RWPE2 (cell line): ENCODE measurements at regions not wholly inside any gene's neighbourhood (a gene's known extent, or its start where the extent isn't known, plus 50 kb on each side); places are given as distances from the start of the nearest gene placed in this dataset.
"Not testable (repeated sequence)": the region's sequence is repeated elsewhere in the genome, so short reads cannot be mapped to it uniquely, and the experiment has no call there.

Experiments
- ATAC-seq: fragments of 200-7000 bp; cut with Tn5 transposase; 3 replicates; pipeline ENCODE4 v1.9.1; 2021; ENCODE audit warnings: low read depth
- DNase-seq: peaks from one replicate; pipeline ENCODE4 v3.0.0-alpha.2; 2020; ENCODE audit warnings: low spot score
- H3K27ac ChIP-seq: fragments of 450-650 bp; 2 replicates; pipeline ENCODE4 v1.5.1; 2017; ENCODE audit warnings: mild to moderate bottlenecking; ENCODE audit not compliant: poor library complexity, severe bottlenecking
- H3K27me3 ChIP-seq: fragments of 250-450 bp; sonication (Bioruptor Pico); 2 replicates; pipeline ENCODE4 v1.5.1; 2021; ENCODE audit warnings: mild to moderate bottlenecking, moderate library complexity; ENCODE audit not compliant: insufficient read depth, poor library complexity, severe bottlenecking
- H3K36me3 ChIP-seq: fragments of 250-450 bp; sonication (Bioruptor Pico); 2 replicates; pipeline ENCODE4 v1.5.1; 2020; ENCODE audit warnings: low read depth, mild to moderate bottlenecking, moderate library complexity
- H3K4me1 ChIP-seq: fragments of 250-450 bp; sonication (Bioruptor Pico); 2 replicates; pipeline ENCODE4 v1.5.1; 2021; ENCODE audit warnings: mild to moderate bottlenecking, moderate library complexity; ENCODE audit not compliant: insufficient read depth, poor library complexity, severe bottlenecking
- H3K4me3 ChIP-seq: fragments of 250-450 bp; sonication (Bioruptor Pico); 2 replicates; pipeline ENCODE4 v1.5.1; 2021; ENCODE audit warnings: mild to moderate bottlenecking, moderate library complexity; ENCODE audit not compliant: severe bottlenecking
- H3K9me3 ChIP-seq: fragments of 250-450 bp; sonication (Bioruptor Pico); 2 replicates; pipeline ENCODE4 v1.5.1; 2021; ENCODE audit warnings: mild to moderate bottlenecking, moderate library complexity; ENCODE audit not compliant: severe bottlenecking
- CTCF ChIP-seq: fragments of 450-650 bp; IDR thresholded peaks from one replicate; pipeline ENCODE4 v1.5.1; 2017; ENCODE audit warnings: mild to moderate bottlenecking, moderate library complexity; ENCODE audit not compliant: poor library complexity, severe bottlenecking

GRCh38 chr9:30289435-30289834 is 2095.0 kb upstream of the ACO1 start:
- ATAC-seq: no peak
- Histone ChIP-seq H3K36me3 (no peaks in the 10 kb centered on the region), H3K4me3 (no peak overlapping the region), H3K9me3 (no peaks in the 10 kb centered on the region), H3K27me3 (no peaks in the 10 kb centered on the region), H3K4me1 (no peaks in the 10 kb centered on the region), H3K27ac (no peak overlapping the region)
- DNase-seq: no peak
- no peak for TF ChIP-seq CTCF

- not testable (repeated sequence) for H3K27ac ChIP-seq, H3K4me1 ChIP-seq, H3K9me3 ChIP-seq, ATAC-seq, H3K4me3 ChIP-seq, DNase-seq, H3K27me3 ChIP-seq, H3K36me3 ChIP-seq
Observed at GRCh38 chr9:30292026-30292425, 2092.4 kb upstream of the ACO1 start.

- ATAC-seq (no peak), DNase-seq (no peak)
- Histone ChIP-seq H3K4me1 (no peaks in the 10 kb centered on the region), H3K36me3 (no peaks in the 10 kb centered on the region), H3K9me3 (no peaks in the 10 kb centered on the region), H3K27me3 (no peaks in the 10 kb centered on the region), H3K27ac (no peak overlapping the region), H3K4me3 (no peak overlapping the region)
- no peak for TF ChIP-seq CTCF
Observed at GRCh38 chr9:30293231-30293630, 2091.2 kb upstream of the ACO1 start.

GRCh38 chr9:30299126-30299780 is 2085.2 kb upstream of the ACO1 start:
- ATAC-seq (no peak), DNase-seq (no peak)
- TF ChIP-seq CTCF: no peak
- H3K36me3 ChIP-seq: no peaks in the 10 kb centered on the region
- no peaks in the 10 kb centered on the region for H3K4me1 ChIP-seq
- H3K27me3 ChIP-seq: no peaks in the 10 kb centered on the region
- H3K27ac ChIP-seq: no peak overlapping the region
- no peak overlapping the region for H3K4me3 ChIP-seq
- H3K9me3 ChIP-seq: no peaks in the 10 kb centered on the region

- Histone ChIP-seq H3K36me3 (no peaks in the 10 kb centered on the region), H3K4me1 (no peaks in the 10 kb centered on the region), H3K27ac (no peak overlapping the region), H3K9me3 (no peaks in the 10 kb centered on the region), H3K4me3 (no peak overlapping the region), H3K27me3 (no peaks in the 10 kb centered on the region)
- no peak for DNase-seq
- ATAC-seq: no peak
- no peak for TF ChIP-seq CTCF
Observed at GRCh38 chr9:30301271-30301963, 2083.0 kb upstream of the ACO1 start.
